ENCODE measurements at regions not wholly inside any gene's neighbourhood (a gene's known extent, or its start where the extent isn't known, plus 50 kb on each side); places are given as distances from the start of the nearest gene placed in this dataset.

DNA sequence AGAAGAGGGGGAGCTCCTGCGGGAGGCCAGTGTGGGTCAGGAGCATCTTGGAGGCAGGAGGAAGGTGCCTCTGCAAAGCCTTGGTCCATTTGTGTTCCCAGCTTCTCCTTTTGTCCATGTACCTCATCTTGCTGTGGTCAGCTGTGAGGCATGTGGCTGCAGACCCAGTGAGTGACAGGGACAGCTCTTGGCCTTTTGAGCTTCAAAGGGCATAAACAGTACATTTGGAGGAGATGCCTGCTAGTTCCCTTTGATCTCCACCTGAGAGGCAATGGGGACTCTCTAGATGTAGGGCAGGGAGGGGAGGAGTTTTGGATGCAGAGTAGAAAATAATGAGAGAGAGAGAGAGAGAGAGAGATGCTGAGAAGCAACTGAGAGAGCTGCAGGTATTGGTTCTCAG lies 270.0 kb downstream of the TLE3 start:
- Mint-ChIP-seq H3K27me3 (ENCODE audit: insufficient read depth) (peaks cover 6% of the 10 kb centered on the region), H3K27ac (no peak overlapping the region), H3K4me3 (no peak overlapping the region), H3K4me1 (peaks cover 38% of the 10 kb centered on the region), H3K36me3 (ENCODE audit: low read depth) (no peaks in the 10 kb centered on the region), H3K9me3 (peaks cover 4% of the 10 kb centered on the region)
- TF ChIP-seq, protein P1, sequence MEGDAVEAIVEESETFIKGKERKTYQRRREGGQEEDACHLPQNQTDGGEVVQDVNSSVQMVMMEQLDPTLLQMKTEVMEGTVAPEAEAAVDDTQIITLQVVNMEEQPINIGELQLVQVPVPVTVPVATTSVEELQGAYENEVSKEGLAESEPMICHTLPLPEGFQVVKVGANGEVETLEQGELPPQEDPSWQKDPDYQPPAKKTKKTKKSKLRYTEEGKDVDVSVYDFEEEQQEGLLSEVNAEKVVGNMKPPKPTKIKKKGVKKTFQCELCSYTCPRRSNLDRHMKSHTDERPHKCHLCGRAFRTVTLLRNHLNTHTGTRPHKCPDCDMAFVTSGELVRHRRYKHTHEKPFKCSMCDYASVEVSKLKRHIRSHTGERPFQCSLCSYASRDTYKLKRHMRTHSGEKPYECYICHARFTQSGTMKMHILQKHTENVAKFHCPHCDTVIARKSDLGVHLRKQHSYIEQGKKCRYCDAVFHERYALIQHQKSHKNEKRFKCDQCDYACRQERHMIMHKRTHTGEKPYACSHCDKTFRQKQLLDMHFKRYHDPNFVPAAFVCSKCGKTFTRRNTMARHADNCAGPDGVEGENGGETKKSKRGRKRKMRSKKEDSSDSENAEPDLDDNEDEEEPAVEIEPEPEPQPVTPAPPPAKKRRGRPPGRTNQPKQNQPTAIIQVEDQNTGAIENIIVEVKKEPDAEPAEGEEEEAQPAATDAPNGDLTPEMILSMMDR (conservative IDR thresholded peaks at IDR 0.05) = no peak
- Histone ChIP-seq H3K27ac (ENCODE audit: low read depth, low read length) (no peak overlapping the region), H3K27me3 (ENCODE audit: control insufficient read depth, insufficient read depth, low read length, poor library complexity, severe bottlenecking) (peaks cover 9% of the 10 kb centered on the region), H3K4me1 (ENCODE audit: control insufficient read depth, insufficient read depth, low read length) (peaks cover 14% of the 10 kb centered on the region), H3K36me3 (ENCODE audit: control insufficient read depth, insufficient read depth, low read length) (no peaks in the 10 kb centered on the region), H3K9me3 (ENCODE audit: control insufficient read depth, low read length) (no peaks in the 10 kb centered on the region), H3K9ac (ENCODE audit: extremely low read depth, low read length, poor library complexity, severe bottlenecking) (no peak overlapping the region), H3K4me3 (ENCODE audit: low read length) (no peak overlapping the region)
- no peak for DNase-seq
- 83 to 94% methylated on average over 1 of the region's 1 CpG for WGBS, 2 experiments (ENCODE audit: insufficient coverage in 1 of 2, insufficient read length in 1 of 2)

DNA sequence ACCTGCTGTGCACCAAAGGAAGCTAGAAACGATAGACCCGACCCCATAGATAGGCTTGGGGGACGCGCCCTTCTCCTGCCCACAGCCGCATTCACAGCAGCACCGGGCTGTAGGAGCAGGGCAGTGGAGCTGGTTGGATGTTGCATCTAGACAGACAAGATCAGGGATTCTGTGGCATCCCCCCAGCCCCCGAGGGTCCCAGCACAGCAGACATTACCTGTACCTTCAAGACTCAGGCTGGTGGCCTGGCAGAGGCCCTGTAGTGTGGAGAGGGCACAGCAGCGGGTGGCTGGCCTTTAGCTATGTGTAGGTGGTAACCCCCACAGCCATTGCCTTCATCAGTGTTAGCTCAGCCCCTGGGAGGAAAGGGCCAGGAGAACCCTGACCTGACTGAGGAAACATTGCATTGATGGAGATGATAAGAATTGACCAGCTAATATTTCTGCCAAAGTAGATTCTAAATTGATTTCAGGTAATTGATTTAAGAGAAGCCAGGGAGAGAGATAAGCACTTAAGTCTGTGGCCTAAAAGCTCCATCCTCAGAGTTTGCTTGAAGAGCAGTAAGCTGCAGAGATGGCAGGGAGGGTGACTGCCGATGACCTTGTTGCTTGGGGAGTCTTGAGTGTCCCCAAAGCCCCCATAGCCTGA lies 269.4 kb downstream of the TLE3 start:
- Mint-ChIP-seq H3K27ac (no peak overlapping the region), H3K27me3 (ENCODE audit: insufficient read depth) (peaks cover 4% of the 10 kb centered on the region), H3K4me1 (peaks cover 38% of the 10 kb centered on the region), H3K9me3 (peaks cover 4% of the 10 kb centered on the region), H3K36me3 (ENCODE audit: low read depth) (no peaks in the 10 kb centered on the region), H3K4me3 (no peak overlapping the region)
- peaks cover 14% of the 10 kb centered on the region for H3K4me1 ChIP-seq (ENCODE audit: control insufficient read depth, insufficient read depth, low read length)
- no peak for DNase-seq
- H3K27ac ChIP-seq (ENCODE audit: low read depth, low read length) = no peak overlapping the region
- no peaks in the 10 kb centered on the region for H3K36me3 ChIP-seq (ENCODE audit: control insufficient read depth, insufficient read depth, low read length)
- 88 to 94% methylated on average over 6 to 9 of the region's 9 CpGs for WGBS, 2 experiments (ENCODE audit: insufficient coverage in 1 of 2, insufficient read length in 1 of 2)
- no peaks in the 10 kb centered on the region for H3K9me3 ChIP-seq (ENCODE audit: control insufficient read depth, low read length)
- peaks cover 6% of the 10 kb centered on the region for H3K27me3 ChIP-seq (ENCODE audit: control insufficient read depth, insufficient read depth, low read length, poor library complexity, severe bottlenecking)
- TF ChIP-seq, protein P1 (conservative IDR thresholded peaks at IDR 0.05) = no peak
- no peak overlapping the region for H3K4me3 ChIP-seq (ENCODE audit: low read length)
- H3K9ac ChIP-seq (ENCODE audit: extremely low read depth, low read length, poor library complexity, severe bottlenecking) = no peak overlapping the region

DNA sequence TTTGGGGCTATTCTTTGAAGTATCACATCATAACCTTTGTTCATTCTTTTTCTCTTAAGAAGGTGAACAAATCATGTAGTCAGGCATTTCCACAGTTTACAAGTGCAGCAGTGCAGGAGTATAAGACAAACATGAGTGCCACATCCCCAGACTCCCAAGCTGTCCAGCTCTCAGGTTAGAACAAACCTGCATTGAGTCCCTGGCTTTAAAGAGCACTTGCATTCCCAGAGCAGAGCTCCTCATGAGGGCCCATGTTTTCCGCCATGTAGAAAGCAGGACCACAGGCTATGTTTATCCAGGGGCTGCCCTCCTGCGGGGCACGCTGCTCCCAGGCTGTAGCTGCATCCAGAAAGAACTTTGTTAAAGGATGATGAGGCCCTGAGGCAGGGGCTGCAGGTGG lies 267.7 kb downstream of the TLE3 start:
- Histone ChIP-seq H3K27ac (ENCODE audit: low read depth, low read length) (no peak overlapping the region), H3K36me3 (ENCODE audit: control insufficient read depth, insufficient read depth, low read length) (no peaks in the 10 kb centered on the region), H3K4me1 (ENCODE audit: control insufficient read depth, insufficient read depth, low read length) (peaks cover 14% of the 10 kb centered on the region), H3K4me3 (ENCODE audit: low read length) (no peak overlapping the region), H3K27me3 (ENCODE audit: control insufficient read depth, insufficient read depth, low read length, poor library complexity, severe bottlenecking) (peaks cover 6% of the 10 kb centered on the region), H3K9ac (ENCODE audit: extremely low read depth, low read length, poor library complexity, severe bottlenecking) (no peak overlapping the region), H3K9me3 (ENCODE audit: control insufficient read depth, low read length) (no peaks in the 10 kb centered on the region)
- no peak for DNase-seq
- Mint-ChIP-seq H3K4me3 (no peak overlapping the region), H3K36me3 (ENCODE audit: low read depth) (no peaks in the 10 kb centered on the region), H3K4me1 (peaks cover 31% of the 10 kb centered on the region), H3K9me3 (peaks cover 4% of the 10 kb centered on the region), H3K27ac (no peak overlapping the region), H3K27me3 (ENCODE audit: insufficient read depth) (peaks cover 4% of the 10 kb centered on the region)
- WGBS, 2 experiments (ENCODE audit: insufficient coverage in 1 of 2, insufficient read length in 1 of 2) = 89 to 95% methylated on average over 3 of the region's 3 CpGs
- TF ChIP-seq, protein P1 (conservative IDR thresholded peaks at IDR 0.05) = no peak

All from endodermal cell (in vitro differentiated cells).